Spleen (tissue), 7 donors: ENCODE measurements at regions not wholly inside any gene's neighbourhood (a gene's known extent, or its start where the extent isn't known, plus 50 kb on each side); places are given as distances from the start of the nearest gene placed in this dataset.

Experiments used
- POLR2A ChIP-seq, 3 donors: fragments of 450-650 bp; IDR thresholded peaks; one replicate each; pipeline ENCODE4 v1.5.1; 2017; ENCODE audit warnings: antibody characterized with exemption in 3 of 3, mild to moderate bottlenecking in 1 of 3
- POLR2AphosphoS5 ChIP-seq, 3 donors: sonication (generic); formaldehyde crosslinking; IDR thresholded peaks; one replicate each; pipeline ENCODE4 v1.5.1; 2017; ENCODE audit warnings: antibody characterized with exemption in 3 of 3
- TF ChIP-seq, protein P1 (sequence below), 11 experiments: fragments of 200-600 bp in 7 of 11; fragments of 450-650 bp in 4 of 11; sonication (generic) in 4 of 11; IDR thresholded peaks in 8 of 11; conservative IDR thresholded peaks in 3 of 11; 1 replicate in 7 of 11; 2 replicates in 4 of 11; pipeline versions ENCODE4 v1.4.0 to v1.8.0; 2016 to 2021; ENCODE audit warnings: antibody characterized with exemption in 11 of 11, inconsistent platforms in 4 of 11, mild to moderate bottlenecking in 1 of 11
- donor health status: DM: no; HTN: no; CAD: no; lungs with moderate emphysema.
- donor health status: DM: no; HTN: no; CAD: no.
- donor health status: DM: no; HTN: no; CAD: no.

DNA sequence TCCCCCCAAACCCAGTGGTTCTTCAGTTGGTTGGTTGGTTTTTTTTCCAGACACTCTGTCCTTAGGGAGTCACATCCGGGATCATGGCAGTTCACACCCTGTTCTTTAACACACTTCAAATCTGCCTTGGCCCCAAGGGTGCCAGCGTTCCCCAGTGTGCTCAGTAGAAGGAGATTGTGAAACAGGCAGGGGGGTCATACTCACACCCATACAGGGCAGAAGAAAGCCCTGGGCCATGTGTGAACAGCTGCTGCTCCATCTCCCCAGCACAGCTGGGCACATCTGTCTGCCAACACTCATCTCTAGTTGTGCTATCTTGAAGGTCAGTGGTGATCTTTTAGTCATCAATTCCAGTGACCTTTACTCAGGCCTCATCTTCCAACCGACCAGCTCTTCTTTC, 64.4 kb upstream of the FUT8 start:
- TF ChIP-seq POLR2A (IDR thresholded peaks at IDR 0.05) (no peak), POLR2AphosphoS5 (IDR thresholded peaks at IDR 0.05) (no peak)
- TF ChIP-seq, protein P1, sequence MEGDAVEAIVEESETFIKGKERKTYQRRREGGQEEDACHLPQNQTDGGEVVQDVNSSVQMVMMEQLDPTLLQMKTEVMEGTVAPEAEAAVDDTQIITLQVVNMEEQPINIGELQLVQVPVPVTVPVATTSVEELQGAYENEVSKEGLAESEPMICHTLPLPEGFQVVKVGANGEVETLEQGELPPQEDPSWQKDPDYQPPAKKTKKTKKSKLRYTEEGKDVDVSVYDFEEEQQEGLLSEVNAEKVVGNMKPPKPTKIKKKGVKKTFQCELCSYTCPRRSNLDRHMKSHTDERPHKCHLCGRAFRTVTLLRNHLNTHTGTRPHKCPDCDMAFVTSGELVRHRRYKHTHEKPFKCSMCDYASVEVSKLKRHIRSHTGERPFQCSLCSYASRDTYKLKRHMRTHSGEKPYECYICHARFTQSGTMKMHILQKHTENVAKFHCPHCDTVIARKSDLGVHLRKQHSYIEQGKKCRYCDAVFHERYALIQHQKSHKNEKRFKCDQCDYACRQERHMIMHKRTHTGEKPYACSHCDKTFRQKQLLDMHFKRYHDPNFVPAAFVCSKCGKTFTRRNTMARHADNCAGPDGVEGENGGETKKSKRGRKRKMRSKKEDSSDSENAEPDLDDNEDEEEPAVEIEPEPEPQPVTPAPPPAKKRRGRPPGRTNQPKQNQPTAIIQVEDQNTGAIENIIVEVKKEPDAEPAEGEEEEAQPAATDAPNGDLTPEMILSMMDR (IDR thresholded peaks at IDR 0.05 in 8 of 11, conservative IDR thresholded peaks at IDR 0.05 in 3 of 11) = no peak
